AG09309 (cell line): ENCODE measurements at regions not wholly inside any gene's neighbourhood (a gene's known extent, or its start where the extent isn't known, plus 50 kb on each side); places are given as distances from the start of the nearest gene placed in this dataset.

Experiments used
- DNase-seq: peaks from one replicate; pipeline ENCODE4 v3.0.0-alpha.2; 2010; ENCODE audit warnings: low read depth
- H3K4me3 ChIP-seq: 2 replicates; pipeline ENCODE4 v1.5.1; 2011; ENCODE audit warnings: mild to moderate bottlenecking, low read depth, low read length, moderate library complexity; ENCODE audit not compliant: control insufficient read depth
- TF ChIP-seq, protein P1 (sequence below): IDR thresholded peaks from 2 replicates; pipeline ENCODE4 v1.5.1; 2011; ENCODE audit warnings: mild to moderate bottlenecking, low read depth, low read length, inconsistent platforms; ENCODE audit not compliant: insufficient read depth, control insufficient read depth; ENCODE audit errors: missing control alignments

DNA sequence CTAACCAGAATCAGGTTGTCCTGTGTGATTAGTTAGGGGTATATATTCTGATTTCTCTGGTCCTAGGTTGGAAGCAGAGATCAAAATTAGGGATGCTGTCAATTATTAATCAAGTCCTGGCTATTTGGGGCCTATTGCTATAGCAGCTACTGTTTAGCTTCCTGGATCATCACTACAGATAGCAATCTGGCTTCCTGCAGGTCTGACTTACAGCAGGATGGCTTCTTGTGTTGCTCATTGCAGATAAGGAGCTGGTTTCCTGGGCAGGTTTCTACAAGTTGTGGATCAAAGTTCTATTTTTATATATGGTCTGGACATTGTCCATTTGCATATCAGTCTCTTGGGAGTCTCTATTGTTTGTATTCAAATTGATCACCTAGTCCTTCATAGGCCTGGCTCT, 57.7 kb upstream of the C4orf54 start:
- H3K4me3 ChIP-seq: no peak overlapping the region
- DNase-seq: no peak
- TF ChIP-seq, protein P1, sequence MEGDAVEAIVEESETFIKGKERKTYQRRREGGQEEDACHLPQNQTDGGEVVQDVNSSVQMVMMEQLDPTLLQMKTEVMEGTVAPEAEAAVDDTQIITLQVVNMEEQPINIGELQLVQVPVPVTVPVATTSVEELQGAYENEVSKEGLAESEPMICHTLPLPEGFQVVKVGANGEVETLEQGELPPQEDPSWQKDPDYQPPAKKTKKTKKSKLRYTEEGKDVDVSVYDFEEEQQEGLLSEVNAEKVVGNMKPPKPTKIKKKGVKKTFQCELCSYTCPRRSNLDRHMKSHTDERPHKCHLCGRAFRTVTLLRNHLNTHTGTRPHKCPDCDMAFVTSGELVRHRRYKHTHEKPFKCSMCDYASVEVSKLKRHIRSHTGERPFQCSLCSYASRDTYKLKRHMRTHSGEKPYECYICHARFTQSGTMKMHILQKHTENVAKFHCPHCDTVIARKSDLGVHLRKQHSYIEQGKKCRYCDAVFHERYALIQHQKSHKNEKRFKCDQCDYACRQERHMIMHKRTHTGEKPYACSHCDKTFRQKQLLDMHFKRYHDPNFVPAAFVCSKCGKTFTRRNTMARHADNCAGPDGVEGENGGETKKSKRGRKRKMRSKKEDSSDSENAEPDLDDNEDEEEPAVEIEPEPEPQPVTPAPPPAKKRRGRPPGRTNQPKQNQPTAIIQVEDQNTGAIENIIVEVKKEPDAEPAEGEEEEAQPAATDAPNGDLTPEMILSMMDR: no peak

DNA sequence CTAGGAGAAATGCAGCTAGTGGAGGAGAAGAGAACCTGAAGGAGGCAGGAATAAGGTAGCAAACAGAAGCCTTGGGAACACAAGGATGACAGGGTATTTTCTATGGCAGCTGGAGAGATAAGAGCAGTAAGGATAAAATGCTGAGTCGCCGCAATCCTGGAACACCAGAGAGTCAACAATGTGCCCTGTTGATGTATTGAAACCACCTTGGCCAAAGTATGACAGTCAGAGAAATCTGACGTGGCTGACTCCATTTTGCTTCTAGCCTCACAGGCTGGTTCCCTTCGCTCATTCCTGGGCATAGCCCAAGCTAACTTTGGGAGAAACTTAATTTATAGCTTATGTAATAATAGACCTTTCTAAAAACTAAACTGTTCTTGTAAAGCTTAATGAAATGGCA, 56.6 kb upstream of the C4orf54 start:
- TF ChIP-seq, protein P1: no peak
- DNase-seq: no peak
- no peak overlapping the region for H3K4me3 ChIP-seq

DNA sequence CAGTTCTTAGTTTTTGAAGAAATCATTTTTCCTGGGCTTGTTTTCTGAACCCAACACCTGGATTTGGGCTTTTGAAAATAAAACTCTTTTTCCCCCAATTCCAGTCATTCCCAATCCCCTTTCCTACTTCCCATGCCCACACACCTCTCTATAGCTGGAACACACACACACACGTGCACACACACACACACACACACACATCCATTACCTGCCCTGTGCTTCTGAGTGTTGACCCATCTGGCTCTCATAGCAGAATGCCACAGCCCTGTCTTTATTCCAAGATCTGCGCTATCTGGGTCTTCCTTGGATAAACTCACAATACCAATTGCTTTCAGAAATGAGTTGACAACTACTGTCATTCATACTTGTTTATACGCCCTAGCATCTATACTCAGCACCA, 54.9 kb upstream of the C4orf54 start:
- TF ChIP-seq, protein P1: no peak
- DNase-seq: no peak
- no peak overlapping the region for H3K4me3 ChIP-seq

DNA sequence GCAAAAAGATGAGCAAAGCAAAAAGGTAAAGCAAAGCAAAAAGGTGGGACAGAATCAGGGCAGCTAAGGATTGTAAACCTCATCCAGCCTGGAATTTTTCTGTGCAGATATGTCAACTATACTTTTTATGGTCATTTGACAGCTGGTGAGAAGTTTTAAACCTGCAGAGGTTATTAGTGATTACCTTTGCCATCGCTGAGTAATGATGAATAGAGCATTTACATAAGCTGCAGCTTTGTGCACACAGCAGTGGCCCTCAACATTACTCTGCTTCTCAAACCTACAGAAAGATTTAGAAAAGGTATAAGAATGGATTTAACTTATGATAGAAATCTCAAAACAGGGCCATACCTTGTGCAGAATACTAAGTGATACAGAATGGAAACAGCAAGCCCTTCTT, 54.5 kb upstream of the C4orf54 start:
- no peak for DNase-seq
- H3K4me3 ChIP-seq: no peak overlapping the region
- TF ChIP-seq, protein P1: no peak

DNA sequence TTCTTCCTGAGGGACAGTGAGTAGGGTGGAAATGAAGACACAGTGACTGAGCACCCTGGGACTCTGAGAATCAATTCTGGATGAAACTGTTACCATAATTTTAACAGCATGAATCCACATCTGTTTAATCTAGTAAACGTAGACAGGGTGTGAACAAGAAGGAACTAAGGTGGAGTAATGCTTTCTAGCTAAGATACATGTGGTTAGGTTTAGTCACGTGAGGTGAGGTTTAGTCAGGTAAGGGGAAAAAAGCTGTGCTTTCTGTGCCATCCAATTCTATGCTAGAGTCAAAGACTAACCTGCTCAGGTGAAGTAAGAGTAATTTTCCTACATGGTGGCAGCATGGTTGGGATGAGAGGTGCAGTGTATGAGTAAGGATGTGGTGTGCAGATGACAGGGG, 54.0 kb upstream of the C4orf54 start:
- no peak for DNase-seq
- TF ChIP-seq, protein P1: no peak
- no peak overlapping the region for H3K4me3 ChIP-seq

DNA sequence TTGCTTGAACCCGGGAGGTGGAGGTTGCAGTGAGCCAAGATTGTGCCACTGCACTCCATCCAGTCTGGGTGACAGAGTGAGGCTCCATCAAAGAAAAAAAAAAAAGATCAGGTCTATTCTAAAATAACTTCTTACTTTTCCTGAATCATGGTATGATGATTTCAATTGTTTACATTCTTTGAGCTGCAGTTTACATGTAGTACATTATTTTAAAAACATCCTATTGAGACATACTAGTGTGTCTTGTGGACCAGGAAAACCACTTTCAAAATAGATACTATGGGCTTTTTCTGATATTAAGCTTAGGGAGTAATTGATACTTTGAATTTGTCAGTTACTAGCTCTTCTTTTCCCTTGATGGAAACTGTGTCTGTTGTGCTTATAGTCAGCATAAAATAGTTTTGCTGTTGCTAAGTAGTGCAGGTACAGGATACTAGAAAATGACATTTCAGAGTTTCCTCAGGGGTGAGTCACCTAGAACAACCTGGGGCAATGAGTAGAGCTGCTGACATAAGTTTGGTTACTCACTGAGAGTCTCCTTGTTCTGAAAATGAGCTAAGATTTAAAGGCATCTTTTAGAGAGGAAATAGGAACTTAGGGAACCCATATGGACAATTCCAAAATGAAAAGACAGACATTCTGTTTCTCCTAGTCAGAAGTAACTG, 53.2 kb upstream of the C4orf54 start:
- TF ChIP-seq, protein P1: no peak
- no peak for DNase-seq
- no peak overlapping the region for H3K4me3 ChIP-seq

DNA sequence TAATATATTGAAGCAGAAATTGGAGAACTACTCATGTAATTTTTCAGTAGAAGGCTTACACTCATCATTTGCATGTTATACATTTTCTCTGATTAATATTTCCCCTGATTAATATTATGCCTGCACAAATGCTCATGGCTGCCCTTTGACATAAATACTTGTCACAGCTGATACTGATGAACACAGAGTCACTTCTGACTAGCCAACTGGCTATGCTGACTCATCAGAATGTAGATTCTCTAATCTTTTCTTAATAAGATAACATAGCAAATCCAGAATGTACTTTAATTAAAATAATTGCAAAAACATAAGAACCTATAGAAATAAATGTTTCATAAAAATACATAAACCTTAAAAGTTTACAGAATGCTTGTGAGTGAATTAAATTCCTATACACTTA, 52.4 kb upstream of the C4orf54 start:
- DNase-seq: no peak
- TF ChIP-seq, protein P1: no peak
- no peak overlapping the region for H3K4me3 ChIP-seq
